NCI-H526 (cell line): ENCODE measurements at regions not wholly inside any gene's neighbourhood (a gene's known extent, or its start where the extent isn't known, plus 50 kb on each side); places are given as distances from the start of the nearest gene placed in this dataset.
"Not testable (repeated sequence)": the region's sequence is repeated elsewhere in the genome, so short reads cannot be mapped to it uniquely, and the experiment has no call there.

Experiments
- DNase-seq, 2 experiments: peaks; one replicate each; lab custom pipeline; 2025; lab: John Stamatoyannopoulos, UW

DNA sequence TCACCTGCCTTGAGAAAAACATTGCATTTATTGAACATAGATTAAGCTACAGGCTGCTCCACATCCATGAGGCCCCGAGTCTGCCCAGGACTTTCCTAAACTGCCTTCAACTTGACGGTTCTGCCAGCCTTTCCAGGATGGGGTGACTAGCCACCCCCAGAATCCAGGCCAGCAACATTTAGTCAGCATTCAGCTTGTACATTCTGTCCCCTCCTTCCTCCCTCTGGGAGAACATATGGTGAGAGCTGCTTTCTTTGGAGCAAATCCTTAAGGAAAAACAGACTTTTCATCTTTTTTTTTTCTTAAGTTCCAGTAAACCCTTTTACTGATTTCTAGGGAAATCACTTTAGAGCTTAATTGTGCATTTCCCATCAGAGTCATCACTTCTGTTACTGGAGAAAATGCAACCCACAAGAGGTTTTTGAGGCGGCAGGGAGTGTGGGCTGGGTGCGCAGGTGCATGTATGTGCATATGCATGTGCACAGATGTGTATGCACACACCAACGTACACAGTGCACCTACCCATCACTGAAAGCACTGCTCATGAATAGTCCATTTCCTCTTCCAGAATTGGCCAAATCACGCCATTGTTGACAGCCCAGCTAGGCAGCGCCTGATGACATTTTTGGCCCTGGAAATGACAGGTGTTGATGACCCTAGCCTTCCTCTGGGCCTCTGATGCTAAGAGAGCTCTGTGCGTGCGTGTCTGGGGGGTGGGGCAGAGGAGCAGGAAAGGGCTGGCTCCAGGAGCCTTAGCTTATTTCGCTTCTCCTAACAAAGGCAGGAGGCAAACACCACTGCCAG is 145.6 kb downstream of the HSD17B3 start:
- no peak for DNase-seq

GRCh38 chr9:96154081-96154480 is 147.9 kb downstream of the HSD17B3 start:
- DNase-seq = no peak

DNA sequence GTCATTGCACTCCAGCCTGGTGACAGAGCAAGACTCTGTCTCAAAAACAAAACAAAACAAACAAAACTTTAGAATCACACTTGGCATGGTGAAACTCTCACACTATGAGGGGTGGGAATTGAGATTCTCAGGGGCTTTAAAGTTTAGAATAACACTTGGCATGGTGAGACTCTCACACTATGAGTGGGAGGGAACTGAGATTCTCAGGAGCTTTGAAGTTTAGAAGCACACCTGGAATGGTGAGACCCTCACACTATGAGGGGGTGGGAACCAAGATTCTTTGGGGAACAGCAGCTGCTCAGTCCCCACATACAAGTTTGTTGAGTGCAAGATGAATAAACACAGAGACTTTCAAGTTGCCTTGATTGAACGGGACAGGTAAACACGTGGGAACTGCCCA is 149.4 kb downstream of the HSD17B3 start:
- no peak for DNase-seq

- no peak for DNase-seq
Observed at GRCh38 chr9:96150324-96151227, 151.4 kb downstream of the HSD17B3 start.

DNA sequence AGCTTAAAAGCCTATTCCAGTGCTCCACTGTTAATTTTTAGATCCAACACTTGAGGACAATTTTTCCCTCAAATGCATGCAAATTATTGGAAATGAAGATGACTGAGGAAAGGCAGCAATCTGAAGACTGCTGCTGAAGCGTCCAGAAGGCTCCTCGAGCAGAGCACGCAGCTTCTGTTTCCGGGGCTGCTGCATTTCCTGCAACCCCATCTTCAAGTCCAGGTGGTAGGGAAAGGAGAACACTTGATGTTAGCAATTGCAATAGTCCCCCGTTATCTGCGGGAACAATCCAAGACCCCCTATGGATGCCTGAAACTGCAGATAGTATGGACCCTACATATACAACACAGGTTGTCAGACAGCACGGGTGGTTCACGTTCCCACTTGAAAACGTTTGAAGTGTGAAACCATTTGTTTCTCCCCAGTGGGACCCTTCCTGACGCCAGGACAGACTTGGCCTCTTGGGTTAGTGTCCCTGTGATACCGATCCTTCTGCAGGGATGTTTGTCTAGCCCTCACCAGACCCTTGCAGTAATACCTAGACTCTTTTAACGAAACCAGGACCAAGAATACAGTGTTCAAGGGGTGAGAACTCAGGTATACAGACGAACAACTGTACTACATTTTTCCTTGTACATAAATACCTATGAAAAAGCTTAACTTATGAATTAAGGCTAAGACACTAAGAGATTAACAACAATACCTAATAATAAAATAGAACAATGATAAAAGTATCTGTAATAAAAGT is 152.3 kb downstream of the HSD17B3 start:
- DNase-seq = no peak

GRCh38 chr9:96148634-96149532 is 153.1 kb downstream of the HSD17B3 start:
- DNase-seq = no peak

- DNase-seq = not testable (repeated sequence)
Observed at GRCh38 chr9:96147029-96147428, 154.9 kb downstream of the HSD17B3 start.

- DNase-seq = no peak
Observed at GRCh38 chr9:96141666-96142065, 160.3 kb downstream of the HSD17B3 start.

DNA sequence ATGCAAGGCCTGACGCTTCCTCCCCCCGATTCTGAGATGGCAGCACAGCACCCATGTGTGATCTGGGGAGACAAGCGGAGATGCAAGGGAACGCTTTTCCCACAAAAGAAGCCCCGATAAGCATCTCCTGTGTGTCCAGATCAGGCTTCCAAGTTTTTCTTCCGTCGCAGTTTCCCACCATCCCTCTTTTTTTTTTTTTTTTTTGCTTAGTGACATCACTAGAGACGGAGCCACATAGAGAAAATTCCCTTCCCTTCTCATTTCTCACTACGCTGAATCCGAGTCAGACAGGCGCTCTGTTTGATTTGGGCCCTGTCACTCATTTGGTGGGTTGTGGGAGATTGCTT is 160.9 kb downstream of the HSD17B3 start:
- DNase-seq = no peak

- DNase-seq = no peak
Observed at GRCh38 chr9:96140296-96141127, 161.5 kb downstream of the HSD17B3 start.

- no peak for DNase-seq
Observed at GRCh38 chr9:96139592-96140295, 162.2 kb downstream of the HSD17B3 start.

GRCh38 chr9:96138616-96139015 is 163.4 kb downstream of the HSD17B3 start:
- DNase-seq = no peak

GRCh38 chr9:96137671-96138429 is 164.1 kb downstream of the HSD17B3 start:
- no peak for DNase-seq

DNA sequence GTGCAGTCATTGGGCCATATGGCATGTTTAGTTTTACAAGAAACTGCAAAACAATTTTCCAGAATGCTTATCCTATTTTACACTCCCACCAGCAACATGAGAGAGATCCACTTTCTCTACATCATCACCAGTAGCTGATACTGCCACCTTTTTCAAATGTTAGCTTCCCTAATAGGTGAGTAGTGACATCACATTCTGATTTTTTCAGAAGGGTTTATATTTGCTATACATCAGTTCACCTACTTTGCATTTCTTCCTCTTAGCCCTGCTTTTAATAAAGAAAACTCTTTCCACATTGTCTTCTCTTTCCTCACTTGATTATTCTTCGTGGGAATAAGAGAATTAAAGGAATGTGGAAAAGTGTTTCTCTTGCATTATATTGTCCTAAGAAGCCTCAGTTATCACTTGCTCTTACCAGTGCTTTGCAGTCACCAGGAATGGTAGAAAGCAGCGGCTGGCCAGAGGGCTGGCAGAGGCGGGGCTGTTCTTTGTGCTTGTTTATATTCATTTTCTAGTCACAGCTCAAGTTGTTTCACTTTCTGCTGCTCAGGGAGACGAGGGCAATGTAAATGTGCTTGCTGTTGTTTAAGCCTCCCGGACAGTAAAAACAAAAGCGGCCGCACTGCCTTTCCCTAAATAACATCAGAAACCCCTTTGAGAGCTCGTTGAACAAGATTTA is 164.8 kb downstream of the HSD17B3 start:
- peak; percentile 44 to 51 for DNase-seq

GRCh38 chr9:96135753-96136290 is 166.2 kb downstream of the HSD17B3 start:
- no peak for DNase-seq

DNA sequence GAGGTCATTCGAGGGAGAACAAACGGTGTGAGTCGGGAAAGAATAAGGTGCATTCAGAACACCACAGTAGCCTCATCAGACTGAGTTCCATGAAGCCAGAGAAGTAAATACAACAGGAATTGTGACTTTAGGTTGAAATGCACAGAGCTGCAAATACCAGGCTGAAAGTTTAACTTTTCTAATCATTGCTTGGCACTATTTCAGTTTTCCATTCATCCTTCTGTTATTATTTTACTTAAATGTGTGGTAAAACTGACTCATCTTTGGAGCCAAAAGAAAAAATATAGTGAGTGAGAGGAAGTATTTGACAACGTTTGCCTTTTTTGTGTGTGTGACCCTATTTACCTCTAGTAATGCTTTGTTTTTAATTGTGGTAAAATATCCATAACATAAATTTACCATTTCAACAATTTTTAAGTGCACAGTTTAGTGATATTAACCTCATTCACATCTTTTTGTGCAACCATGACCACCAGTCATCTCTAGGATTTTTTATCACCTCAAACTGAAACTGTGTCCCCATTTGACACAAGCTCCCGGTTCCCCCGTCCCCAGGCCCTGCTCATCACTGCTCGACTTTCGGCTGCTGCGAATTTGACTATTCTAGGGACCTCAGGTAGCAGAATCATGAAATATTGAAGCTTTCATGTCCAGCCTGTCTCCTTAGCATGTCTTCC is 166.8 kb downstream of the HSD17B3 start:
- DNase-seq = no peak

- no peak for DNase-seq
Observed at GRCh38 chr9:96133321-96134021, 168.5 kb downstream of the HSD17B3 start.
